ENCODE measurements at regions not wholly inside any gene's neighbourhood (a gene's known extent, or its start where the extent isn't known, plus 50 kb on each side); places are given as distances from the start of the nearest gene placed in this dataset.

GRCh38 chr1:94358630-94359599 is 59.3 kb upstream of the ABCD3 start:
- no peak for TF ChIP-seq PATZ1 (CRISPR knock-in tag; IDR thresholded peaks at IDR 0.05)
- TF ChIP-seq CTCF (CRISPR knock-in tag; IDR thresholded peaks at IDR 0.05), result no peak
- TF ChIP-seq PTBP1 (IDR thresholded peaks at IDR 0.05; ENCODE audit: low read depth, low read length, poor library complexity, severe bottlenecking), result no peak
- no peak for TF ChIP-seq TOE1 (CRISPR knock-in tag; IDR thresholded peaks at IDR 0.05)
- no peak for TF ChIP-seq ZNF432 (CRISPR knock-in tag; IDR thresholded peaks at IDR 0.05; ENCODE audit: borderline replicate concordance)
- TF ChIP-seq CREM (IDR thresholded peaks at IDR 0.05), result no peak
- no peak for TF ChIP-seq CREM (CRISPR knock-in tag; IDR thresholded peaks at IDR 0.05)

Measured in HepG2 (cell line).